Common myeloid progenitor, CD34-positive (primary cell): ENCODE measurements at regions not wholly inside any gene's neighbourhood (a gene's known extent, or its start where the extent isn't known, plus 50 kb on each side); places are given as distances from the start of the nearest gene placed in this dataset.
A peak's percentile ranks its signal among the peaks of the same experiment; 100 is the strongest.

Source experiments
- CTCF ChIA-PET: fragments of 350-600 bp; sonication (Branson Sonifier 250); formaldehyde crosslinking; loops from one replicate; lab custom pipeline; 2021; ENCODE audit warnings: antibody characterized with exemption; lab: Charles Lee
- POLR2A ChIA-PET: fragments of 350-600 bp; sonication (Branson Sonifier 250); formaldehyde crosslinking; loops from one replicate; lab custom pipeline; 2021; ENCODE audit warnings: antibody characterized with exemption; lab: Charles Lee
- DNase-seq, 3 donors: peaks; one replicate each; pipeline versions ENCODE4 v3.0.0 to v3.0.0-alpha.2; 2013
- H3K27ac ChIP-seq, 2 experiments: 1 replicate in 1 of 2; 2 replicates in 1 of 2; pipeline ENCODE4 v1.7.0; 2013; ENCODE audit warnings: inconsistent platforms in 2 of 2, low read length in 2 of 2, mild to moderate bottlenecking in 2 of 2, low read depth in 1 of 2, moderate library complexity in 1 of 2; ENCODE audit not compliant: severe bottlenecking in 2 of 2, insufficient read depth in 1 of 2, poor library complexity in 1 of 2
- H3K27me3 ChIP-seq, 5 experiments: replicated peaks in 2 of 5; 1 replicate in 3 of 5; 2 replicates in 2 of 5; pipeline versions ENCODE4 v1.6.1 to v1.7.0; 2013; ENCODE audit warnings: low read length in 4 of 5, mild to moderate bottlenecking in 2 of 5, moderate library complexity in 2 of 5, inconsistent platforms in 1 of 5; ENCODE audit not compliant: insufficient read depth in 5 of 5, control insufficient read depth in 4 of 5
- H3K36me3 ChIP-seq, 4 experiments: 1 replicate in 2 of 4; 2 replicates in 2 of 4; pipeline versions ENCODE4 v1.6.1 to v1.7.0; 2013; ENCODE audit warnings: low read length in 3 of 4, control low read depth in 1 of 4, mild to moderate bottlenecking in 1 of 4; ENCODE audit not compliant: control insufficient read depth in 4 of 4, insufficient read depth in 4 of 4
- H3K4me1 ChIP-seq, 4 experiments: 1 replicate in 3 of 4; 2 replicates in 1 of 4; pipeline versions ENCODE4 v1.6.1 to v1.7.1; 2013; ENCODE audit warnings: low read length in 3 of 4, mild to moderate bottlenecking in 3 of 4, control low read depth in 1 of 4, inconsistent platforms in 1 of 4, moderate library complexity in 1 of 4; ENCODE audit not compliant: control insufficient read depth in 4 of 4, insufficient read depth in 4 of 4; ENCODE audit errors: control extremely low read depth in 1 of 4
- H3K4me3 ChIP-seq, 7 experiments: 1 replicate in 4 of 7; 2 replicates in 3 of 7; pipeline versions ENCODE4 v1.5.1 to v1.7.0; 2013; ENCODE audit warnings: mild to moderate bottlenecking in 7 of 7, low read length in 6 of 7, moderate library complexity in 6 of 7, inconsistent platforms in 2 of 7, low read depth in 2 of 7, control low read depth in 1 of 7; ENCODE audit not compliant: insufficient read depth in 4 of 7, control insufficient read depth in 1 of 7; ENCODE audit errors: extremely low read depth in 1 of 7
- H3K9me3 ChIP-seq, 5 experiments: 1 replicate in 4 of 5; 2 replicates in 1 of 5; pipeline versions ENCODE4 v1.6.1 to v1.7.1; 2013; ENCODE audit warnings: low read length in 4 of 5, mild to moderate bottlenecking in 2 of 5, inconsistent platforms in 1 of 5, low read depth in 1 of 5, moderate library complexity in 1 of 5; ENCODE audit not compliant: control insufficient read depth in 4 of 5, insufficient read depth in 2 of 5; ENCODE audit errors: control extremely low read depth in 1 of 5
- WGBS: methylation state at CpG from one replicate; pipeline ENCODE4 v1.1.5; 2013; ENCODE audit not compliant: insufficient coverage; 5-methylcytosine and 5-hydroxymethylcytosine counted together

- WGBS = 100% methylated on average over 2 of the region's 7 CpGs
- no peak for DNase-seq
- Histone ChIP-seq H3K4me3 (no peak overlapping the region), H3K27ac (no peak overlapping the region), H3K27me3 (peaks cover 0 to 10% (median 0%) of the 10 kb centered on the region in 5 experiments), H3K4me1 (peaks cover 0 to 22% (median 6%) of the 10 kb centered on the region in 4 experiments), H3K9me3 (no peaks in the 10 kb centered on the region), H3K36me3 (no peaks in the 10 kb centered on the region)
- ChIA-PET POLR2A (no interaction called here), CTCF (interaction anchor here (0.6 to 1.1 kb wide), 4 partner anchors 12 to 530 kb away, joined by 3 to 4 read pairs (median 3); no protein-coding TSS in a partner anchor)
These were observed 200.1 kb downstream of the OPA1 start for GRCh38 chr3:193793123-193793522.

- ChIA-PET CTCF (interaction anchor here (0.5 to 0.7 kb wide), 2 partner anchors 10 to 1758 kb away, joined by 3 to 4 read pairs; no protein-coding TSS in a partner anchor), POLR2A (no interaction called here)
- Histone ChIP-seq H3K4me3 (no peak overlapping the region), H3K9me3 (no peaks in the 10 kb centered on the region), H3K36me3 (no peaks in the 10 kb centered on the region), H3K27me3 (peaks cover 0 to 4% (median 0%) of the 10 kb centered on the region in 5 experiments), H3K27ac (no peak overlapping the region), H3K4me1 (peaks cover 0 to 25% (median 6%) of the 10 kb centered on the region in 4 experiments)
- DNase-seq = no peak
- 30% methylated on average over 6 of the region's 11 CpGs for WGBS
These were observed 201.2 kb downstream of the OPA1 start for GRCh38 chr3:193794002-193794881.

- 98% methylated on average over 5 of the region's 12 CpGs for WGBS
- CTCF ChIA-PET = interaction anchor here (0.5 kb wide), 1 partner anchor 1757 kb away, joined by 3 read pairs; no protein-coding TSS in a partner anchor
- peaks cover 0 to 4% (median 0%) of the 10 kb centered on the region in 5 experiments for H3K27me3 ChIP-seq
These were observed 202.2 kb downstream of the OPA1 start for GRCh38 chr3:193795062-193795690.

GRCh38 chr3:193796089-193796488, 203.1 kb downstream of the OPA1 start:
- POLR2A ChIA-PET = no interaction called here
- H3K9me3 ChIP-seq = no peaks in the 10 kb centered on the region
- H3K36me3 ChIP-seq = no peaks in the 10 kb centered on the region
- no peak for DNase-seq
- peaks cover 0 to 4% (median 0%) of the 10 kb centered on the region in 5 experiments for H3K27me3 ChIP-seq
- H3K27ac ChIP-seq = no peak overlapping the region
- WGBS = 98% methylated on average over 9 of the region's 10 CpGs
- peaks cover 5 to 40% (median 13%) of the 10 kb centered on the region in 4 experiments for H3K4me1 ChIP-seq
- CTCF ChIA-PET = interaction anchor here (0.7 to 1.4 kb wide), 4 partner anchors 7 to 410 kb away, joined by 3 to 4 read pairs (median 3); no protein-coding TSS in a partner anchor
- no peak overlapping the region for H3K4me3 ChIP-seq

More at GRCh38 chr3:193795062-193795690, 202.2 kb downstream of the OPA1 start:
- Histone ChIP-seq H3K9me3 (no peaks in the 10 kb centered on the region), H3K4me1 (peaks cover 2 to 32% (median 9%) of the 10 kb centered on the region in 4 experiments), H3K4me3 (no peak overlapping the region), H3K27ac (no peak overlapping the region), H3K36me3 (no peaks in the 10 kb centered on the region)
- no peak for DNase-seq
- POLR2A ChIA-PET = no interaction called here

GRCh38 chr3:193797566-193797965, 204.6 kb downstream of the OPA1 start:
- no peaks in the 10 kb centered on the region for H3K36me3 ChIP-seq
- peaks cover 0 to 3% (median 0%) of the 10 kb centered on the region in 5 experiments for H3K27me3 ChIP-seq
- H3K4me1 ChIP-seq = peaks cover 5 to 34% (median 10%) of the 10 kb centered on the region in 4 experiments
- no peaks in the 10 kb centered on the region for H3K9me3 ChIP-seq
- peak in 2 of 3 donors; percentile 52 to 59 for DNase-seq
- H3K4me3 ChIP-seq = no peak overlapping the region
- H3K27ac ChIP-seq = no peak overlapping the region
- ChIA-PET CTCF (interaction anchor here (0.7 to 1.4 kb wide), 2 partner anchors 16 to 136 kb away, joined by 3 read pairs; no protein-coding TSS in a partner anchor), POLR2A (interaction anchor here (0.6 kb wide), 1 partner anchor 44 kb away, joined by 5 read pairs; no protein-coding TSS in a partner anchor)
- WGBS = 80% methylated on average over 2 of the region's 5 CpGs

- Histone ChIP-seq H3K9me3 (no peaks in the 10 kb centered on the region), H3K36me3 (no peaks in the 10 kb centered on the region), H3K4me1 (peaks cover 5 to 34% (median 10%) of the 10 kb centered on the region in 4 experiments), H3K27me3 (no peaks in the 10 kb centered on the region), H3K4me3 (no peak overlapping the region), H3K27ac (no peak overlapping the region)
- no peak for DNase-seq
- 100% methylated on average over 3 of the region's 4 CpGs for WGBS
- CTCF ChIA-PET = interaction anchor here (1.0 kb wide), 1 partner anchor 111 kb away, joined by 3 read pairs; no protein-coding TSS in a partner anchor
- POLR2A ChIA-PET = interaction anchor here (0.6 kb wide), 2 partner anchors 44 to 84 kb away, joined by 3 to 5 read pairs; no protein-coding TSS in a partner anchor
These were observed 205.0 kb downstream of the OPA1 start for GRCh38 chr3:193798051-193798450.
